NCI-H187 (cell line): ENCODE measurements at regions not wholly inside any gene's neighbourhood (a gene's known extent, or its start where the extent isn't known, plus 50 kb on each side); places are given as distances from the start of the nearest gene placed in this dataset.

Experiments
- DNase-seq, 2 experiments: peaks; one replicate each; lab custom pipeline; 2025; lab: John Stamatoyannopoulos, UW

- DNase-seq, result no peak
Observed at GRCh38 chr22:22094514-22094913, 111.9 kb upstream of the TOP3B start.

GRCh38 chr22:22093743-22094142 lies 111.2 kb upstream of the TOP3B start:
- no peak for DNase-seq

- no peak for DNase-seq
Observed at GRCh38 chr22:22092974-22093373, 110.4 kb upstream of the TOP3B start.

- no peak for DNase-seq
Observed at GRCh38 chr22:22092101-22092500, 109.5 kb upstream of the TOP3B start.

- no peak for DNase-seq
Observed at GRCh38 chr22:22091400-22091878, 108.9 kb upstream of the TOP3B start.

GRCh38 chr22:22090650-22091399 lies 108.2 kb upstream of the TOP3B start:
- no peak for DNase-seq

- no peak for DNase-seq
Observed at GRCh38 chr22:22089459-22090308, 107.1 kb upstream of the TOP3B start.

GRCh38 chr22:22088658-22089458 lies 106.3 kb upstream of the TOP3B start:
- no peak for DNase-seq

- no peak for DNase-seq
Observed at GRCh38 chr22:22087854-22088657, 105.5 kb upstream of the TOP3B start.

GRCh38 chr22:22086501-22087158 lies 104.0 kb upstream of the TOP3B start:
- no peak for DNase-seq

GRCh38 chr22:22085702-22086500 lies 103.3 kb upstream of the TOP3B start:
- DNase-seq, result no peak

- no peak for DNase-seq
Observed at GRCh38 chr22:22084089-22084711, 101.6 kb upstream of the TOP3B start.

GRCh38 chr22:22082960-22083359 lies 100.4 kb upstream of the TOP3B start:
- no peak for DNase-seq

GRCh38 chr22:22082229-22082835 lies 99.7 kb upstream of the TOP3B start:
- no peak for DNase-seq

- DNase-seq, result no peak
Observed at GRCh38 chr22:22080270-22080669, 97.7 kb upstream of the TOP3B start.

GRCh38 chr22:22079404-22080148 lies 97.0 kb upstream of the TOP3B start:
- no peak for DNase-seq

- DNase-seq, result no peak
Observed at GRCh38 chr22:22078329-22078728, 95.7 kb upstream of the TOP3B start.

GRCh38 chr22:22076932-22077703 lies 94.5 kb upstream of the TOP3B start:
- no peak for DNase-seq
